Fibroblast of mammary gland (primary cell): ENCODE measurements at regions not wholly inside any gene's neighbourhood (a gene's known extent, or its start where the extent isn't known, plus 50 kb on each side); places are given as distances from the start of the nearest gene placed in this dataset.
"Not testable (repeated sequence)": the region's sequence is repeated elsewhere in the genome, so short reads cannot be mapped to it uniquely, and the experiment has no call there.

ENCODE experiments used
- DNase-seq: peaks from one replicate; pipeline ENCODE4 v3.0.0-alpha.2; 2010; ENCODE audit warnings: low read depth
- H3K4me3 ChIP-seq: 2 replicates; pipeline ENCODE4 v1.5.1; 2011; ENCODE audit warnings: low read depth, mild to moderate bottlenecking, low read length, moderate library complexity; ENCODE audit not compliant: control insufficient read depth
- TF ChIP-seq, protein P1 (sequence below): conservative IDR thresholded peaks from 2 replicates; pipeline ENCODE4 v1.5.1; 2011; ENCODE audit warnings: low read depth, low read length, inconsistent platforms; ENCODE audit not compliant: control insufficient read depth, insufficient read depth

DNA sequence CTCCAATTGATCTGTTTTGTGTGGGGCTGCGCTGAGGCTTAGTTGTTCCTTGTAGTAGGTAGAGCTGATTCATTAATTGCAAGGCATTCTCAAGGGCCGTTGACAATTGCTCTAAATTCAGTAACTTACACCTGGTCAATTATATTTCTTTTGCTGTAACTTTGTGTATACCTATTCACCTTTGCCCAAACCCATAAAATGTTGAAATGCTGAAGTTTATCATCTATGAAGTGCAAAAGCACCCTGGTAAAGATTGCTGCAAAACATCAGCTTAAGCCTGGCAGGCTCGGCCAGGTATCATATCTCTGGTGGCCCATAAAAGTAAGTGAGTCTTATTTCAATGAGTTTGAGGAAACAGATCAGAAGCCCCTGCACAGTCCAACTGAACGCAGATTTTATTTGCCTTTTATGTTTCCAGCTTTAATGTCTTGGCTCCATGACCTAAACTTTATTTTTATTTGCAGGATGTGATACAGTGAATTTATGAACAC lies 203.6 kb upstream of the SLCO3A1 start:
- DNase-seq = no peak
- H3K4me3 ChIP-seq = no peak overlapping the region
- TF ChIP-seq, protein P1, sequence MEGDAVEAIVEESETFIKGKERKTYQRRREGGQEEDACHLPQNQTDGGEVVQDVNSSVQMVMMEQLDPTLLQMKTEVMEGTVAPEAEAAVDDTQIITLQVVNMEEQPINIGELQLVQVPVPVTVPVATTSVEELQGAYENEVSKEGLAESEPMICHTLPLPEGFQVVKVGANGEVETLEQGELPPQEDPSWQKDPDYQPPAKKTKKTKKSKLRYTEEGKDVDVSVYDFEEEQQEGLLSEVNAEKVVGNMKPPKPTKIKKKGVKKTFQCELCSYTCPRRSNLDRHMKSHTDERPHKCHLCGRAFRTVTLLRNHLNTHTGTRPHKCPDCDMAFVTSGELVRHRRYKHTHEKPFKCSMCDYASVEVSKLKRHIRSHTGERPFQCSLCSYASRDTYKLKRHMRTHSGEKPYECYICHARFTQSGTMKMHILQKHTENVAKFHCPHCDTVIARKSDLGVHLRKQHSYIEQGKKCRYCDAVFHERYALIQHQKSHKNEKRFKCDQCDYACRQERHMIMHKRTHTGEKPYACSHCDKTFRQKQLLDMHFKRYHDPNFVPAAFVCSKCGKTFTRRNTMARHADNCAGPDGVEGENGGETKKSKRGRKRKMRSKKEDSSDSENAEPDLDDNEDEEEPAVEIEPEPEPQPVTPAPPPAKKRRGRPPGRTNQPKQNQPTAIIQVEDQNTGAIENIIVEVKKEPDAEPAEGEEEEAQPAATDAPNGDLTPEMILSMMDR = no peak

DNA sequence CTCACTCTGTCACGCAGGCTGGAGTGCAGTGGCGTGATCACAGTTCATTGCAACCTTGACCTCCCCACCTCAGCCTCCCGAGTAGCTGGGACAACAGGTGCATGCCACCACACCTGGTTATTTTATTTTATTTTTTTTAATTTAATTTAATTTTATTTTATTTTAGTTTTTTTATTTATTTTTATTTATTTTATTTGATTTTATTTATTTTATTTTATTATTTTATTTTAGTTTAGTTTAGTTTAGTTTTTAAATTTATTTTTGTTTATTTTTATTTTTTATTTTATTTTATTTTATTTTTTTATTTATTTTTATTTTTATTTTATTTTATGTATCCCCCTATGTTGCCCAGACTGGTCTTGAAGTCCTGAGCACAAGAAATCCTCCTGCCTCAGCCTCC lies 202.3 kb upstream of the SLCO3A1 start:
- H3K4me3 ChIP-seq = no peak overlapping the region
- no peak for DNase-seq
- TF ChIP-seq, protein P1 = no peak

DNA sequence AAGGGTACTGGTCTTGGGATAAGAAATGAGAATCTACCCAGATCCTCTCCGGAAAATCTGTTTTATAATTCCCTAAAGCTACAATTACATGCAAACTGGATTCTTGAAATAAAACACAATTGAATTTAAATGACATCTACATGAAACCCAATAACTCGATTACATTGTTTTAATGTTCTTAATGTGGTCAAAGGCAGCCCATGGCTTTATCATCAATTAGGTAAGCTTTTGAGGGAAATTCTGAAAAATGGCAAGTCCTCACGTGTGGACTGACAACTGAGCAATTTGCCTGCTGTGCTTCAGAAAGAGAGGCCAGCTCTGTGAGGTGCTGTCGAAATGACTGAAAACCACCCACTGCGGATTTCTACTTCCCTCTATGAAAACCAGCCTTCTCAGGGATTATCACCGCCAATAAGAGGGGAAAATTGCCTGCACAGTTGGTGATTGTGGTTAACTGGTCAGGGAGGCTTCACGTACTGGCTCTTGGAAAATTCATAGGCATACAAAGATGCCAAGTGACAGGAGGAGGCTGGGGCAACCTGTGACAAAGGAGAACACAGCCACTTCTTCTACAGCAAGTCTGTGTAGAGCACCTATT lies 200.8 kb upstream of the SLCO3A1 start:
- H3K4me3 ChIP-seq = no peak overlapping the region
- TF ChIP-seq, protein P1 = no peak
- DNase-seq = no peak

DNA sequence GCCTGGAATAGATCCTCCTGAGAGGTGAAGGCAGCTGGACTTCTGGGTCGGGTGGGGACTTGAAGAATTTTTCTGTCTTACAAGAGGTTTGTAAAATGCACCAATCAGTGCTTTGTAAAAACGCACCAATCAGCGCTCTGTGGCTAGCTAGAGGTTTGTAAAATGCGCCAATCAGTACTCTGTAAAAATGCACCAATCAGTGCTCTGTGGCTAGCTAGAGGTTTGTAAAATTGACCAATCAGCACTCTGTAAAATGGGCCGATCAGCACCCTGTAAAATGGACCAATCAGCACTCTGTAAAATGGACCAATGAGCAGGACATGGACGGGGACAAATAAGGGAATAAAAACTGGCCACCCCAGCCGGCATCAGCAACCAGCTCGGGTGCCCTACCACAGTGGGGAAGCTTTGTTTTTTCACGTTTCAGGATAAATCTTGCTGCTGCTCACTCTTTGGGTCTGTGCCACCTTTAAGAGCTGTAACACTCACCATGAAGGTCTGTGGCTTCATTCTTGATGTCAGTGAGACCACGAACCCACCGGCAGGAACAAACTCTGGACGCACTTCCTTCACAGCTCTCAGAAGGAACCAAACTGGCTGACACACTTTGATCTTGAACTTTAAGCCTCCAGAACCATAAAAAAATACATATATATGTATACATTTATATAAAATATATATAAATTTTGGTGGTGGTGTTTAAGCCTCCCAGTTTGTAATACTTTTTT lies 197.8 kb upstream of the SLCO3A1 start:
- DNase-seq, H3K4me3 ChIP-seq: not testable (repeated sequence)

DNA sequence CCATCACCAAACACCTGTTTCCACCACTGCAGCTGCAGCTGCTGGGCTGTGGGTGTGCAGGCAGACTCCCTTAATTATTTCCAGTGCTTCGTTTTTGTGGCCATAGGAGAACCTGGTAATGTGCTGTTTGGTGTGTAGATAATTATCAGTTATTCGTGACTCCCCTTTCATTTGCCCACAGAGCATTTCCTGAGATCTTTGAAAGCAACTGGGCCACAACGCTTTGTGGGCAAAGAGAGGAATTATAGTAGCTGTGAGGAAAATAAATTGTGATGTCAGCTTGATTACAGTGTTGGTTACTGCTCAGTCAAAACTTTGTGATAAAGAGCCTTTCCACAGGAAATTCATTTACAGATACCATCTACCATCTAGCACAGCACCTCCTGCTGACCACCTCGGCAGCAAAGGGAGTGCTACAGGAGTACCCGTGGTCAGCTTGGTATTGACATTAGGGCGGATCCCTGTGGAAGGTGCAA lies 193.3 kb upstream of the SLCO3A1 start:
- DNase-seq = no peak
- TF ChIP-seq, protein P1 = no peak
- H3K4me3 ChIP-seq = no peak overlapping the region

DNA sequence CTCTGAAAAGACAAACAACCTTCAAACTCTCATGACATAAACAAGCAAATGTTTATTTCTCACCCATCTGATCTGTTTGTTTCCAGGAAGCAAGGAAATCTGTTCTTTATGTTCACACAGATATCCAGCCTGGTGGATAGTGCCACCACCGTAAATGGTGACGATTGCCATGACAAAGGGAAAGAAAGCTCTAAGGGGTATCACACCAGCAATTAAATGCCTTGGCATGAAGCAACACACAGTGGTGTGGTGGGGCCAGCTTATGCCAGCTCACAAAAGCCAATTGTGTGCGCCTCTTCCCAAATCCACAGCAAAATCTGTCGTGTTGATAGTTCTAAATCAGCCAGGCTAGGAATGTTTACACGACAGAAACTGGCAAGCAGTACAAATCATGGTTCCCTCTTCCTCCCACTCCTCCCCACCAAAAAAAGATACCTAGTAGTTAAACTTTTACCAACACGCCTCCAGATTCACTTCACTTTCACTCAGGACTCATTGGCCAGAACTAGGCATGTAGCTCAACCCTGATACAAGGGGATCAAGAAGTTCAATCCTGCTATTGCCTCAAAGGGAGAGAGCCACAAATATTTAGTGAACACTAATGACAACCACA lies 189.2 kb upstream of the SLCO3A1 start:
- DNase-seq = no peak
- TF ChIP-seq, protein P1 = no peak
- H3K4me3 ChIP-seq = no peak overlapping the region

DNA sequence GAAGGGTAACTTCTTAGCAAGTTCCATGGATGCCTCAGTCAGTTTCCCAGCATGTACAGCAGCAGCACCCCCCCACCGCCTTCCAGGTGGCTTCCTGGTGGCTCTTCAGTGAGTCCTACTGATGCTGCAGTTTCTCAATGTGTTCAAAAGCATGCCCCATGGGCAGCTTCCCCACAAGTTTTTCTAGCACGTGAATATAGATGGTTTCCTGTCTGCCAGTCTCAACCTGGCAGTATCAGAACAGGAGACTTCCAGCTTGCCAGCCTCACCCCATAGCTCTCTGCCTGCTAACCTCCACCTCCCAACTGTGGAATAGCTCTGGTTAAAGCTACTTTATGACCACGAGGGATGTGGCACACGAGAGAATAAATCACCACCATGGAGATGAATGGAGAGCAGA lies 188.3 kb upstream of the SLCO3A1 start:
- TF ChIP-seq, protein P1 = no peak
- no peak overlapping the region for H3K4me3 ChIP-seq
- DNase-seq = no peak
